ENCODE measurements at regions not wholly inside any gene's neighbourhood (a gene's known extent, or its start where the extent isn't known, plus 50 kb on each side); places are given as distances from the start of the nearest gene placed in this dataset.

- TF ChIP-seq POLR2AphosphoS5 (IDR thresholded peaks at IDR 0.05; ENCODE audit: low read depth, low read length) (no peak), SIN3A (IDR thresholded peaks at IDR 0.05; ENCODE audit: borderline replicate concordance, insufficient read depth, low read depth, low read length) (no peak), CTCF (IDR thresholded peaks at IDR 0.05) (no peak), REST (IDR thresholded peaks at IDR 0.05; ENCODE audit: insufficient read depth in 1 of 2, low read depth in 2 of 2, low read length in 1 of 2) (no peak), TCF7L2 (IDR thresholded peaks at IDR 0.05; ENCODE audit: low read depth, low read length) (no peak)
- no TSS peak for BruUV-seq (replicated peaks)
- Histone ChIP-seq H3K27ac (ENCODE audit: low read length) (no peak overlapping the region), H3K4me3 (ENCODE audit: low read depth in 2 of 2, low read length in 2 of 2) (no peak overlapping the region), H3K9me3 (ENCODE audit: control insufficient read depth, insufficient read depth, low read depth, low read length) (no peaks in the 10 kb centered on the region; the same call in 1 of the 2 replicates), H3K4me1 (ENCODE audit: control insufficient read depth, insufficient read depth, low read length) (no peaks in the 10 kb centered on the region), H3K27me3 (ENCODE audit: control insufficient read depth, insufficient read depth, low read length) (no peaks in the 10 kb centered on the region), H3K36me3 (ENCODE audit: control insufficient read depth, insufficient read depth, low read length) (no peaks in the 10 kb centered on the region)
- CTCF ChIA-PET, result no interaction called here
- POLR2A ChIA-PET, result no interaction called here
- intact Hi-C loops (cut with micrococcal nuclease; ENCODE audit: unreplicated experiment), result no loop called here
- in situ Hi-C loops (cut with HindIII; ENCODE audit: low pct_unique_long_range_greater_than_20kb, low sequenced_read_pairs), result no loop called here
- ATAC-seq (no peak), DNase-seq (ENCODE audit: low read depth, low spot score) (no peak)
Measured at GRCh38 chr4:137309424-137309823, 222.9 kb downstream of the PCDH18 start.

- in situ Hi-C loops (cut with HindIII; ENCODE audit: low pct_unique_long_range_greater_than_20kb, low sequenced_read_pairs), result no loop called here
- ChIA-PET CTCF (no interaction called here), POLR2A (no interaction called here)
- no peak for ATAC-seq
- Histone ChIP-seq H3K4me3 (ENCODE audit: low read depth in 2 of 2, low read length in 2 of 2) (no peak overlapping the region), H3K9me3 (ENCODE audit: control insufficient read depth, insufficient read depth, low read depth, low read length) (no peaks in the 10 kb centered on the region; the same call in 1 of the 2 replicates), H3K36me3 (ENCODE audit: control insufficient read depth, insufficient read depth, low read length) (no peaks in the 10 kb centered on the region), H3K4me1 (ENCODE audit: control insufficient read depth, insufficient read depth, low read length) (no peaks in the 10 kb centered on the region), H3K27ac (ENCODE audit: low read length) (no peak overlapping the region), H3K27me3 (ENCODE audit: control insufficient read depth, insufficient read depth, low read length) (no peaks in the 10 kb centered on the region)
- intact Hi-C loops (cut with micrococcal nuclease; ENCODE audit: unreplicated experiment), result no loop called here
- no peak for DNase-seq (ENCODE audit: low read depth, low spot score)
- no peak for TF ChIP-seq TCF7L2 (IDR thresholded peaks at IDR 0.05; ENCODE audit: low read depth, low read length)
- no peak for TF ChIP-seq REST (IDR thresholded peaks at IDR 0.05; ENCODE audit: insufficient read depth in 1 of 2, low read depth in 2 of 2, low read length in 1 of 2)
- TF ChIP-seq POLR2AphosphoS5 (IDR thresholded peaks at IDR 0.05; ENCODE audit: low read depth, low read length), result no peak
- no peak for TF ChIP-seq SIN3A (IDR thresholded peaks at IDR 0.05; ENCODE audit: borderline replicate concordance, insufficient read depth, low read depth, low read length)
- no peak for TF ChIP-seq CTCF (IDR thresholded peaks at IDR 0.05)
- BruUV-seq (replicated peaks), result no TSS peak
Measured at GRCh38 chr4:137307806-137308205, 224.5 kb downstream of the PCDH18 start.

Measured in Panc1 (cell line).